HepG2 (cell line): ENCODE measurements at regions not wholly inside any gene's neighbourhood (a gene's known extent, or its start where the extent isn't known, plus 50 kb on each side); places are given as distances from the start of the nearest gene placed in this dataset.

Experiments used
- ATAC-seq: fragments of 200-7000 bp; cut with Tn5 transposase; 3 replicates; pipeline ENCODE4 v1.9.1; 2020; ENCODE audit warnings: mild to moderate bottlenecking, moderate library complexity
- BruUV-seq: library from RNA; stranded (reverse); fragments of 400-500 nt; replicated peaks from 2 replicates; lab custom pipeline; 2021; lab: Mats Ljungman, UMichigan
- CTCF ChIA-PET: fragments of 300-600 bp; formaldehyde crosslinking; extraction: SDS; loops from one replicate; lab custom pipeline; 2021; ENCODE audit warnings: low total read pairs, inconsistent platforms, low intra/inter-chr PET ratio; lab: Yijun Ruan, JAX
- POLR2A ChIA-PET: fragments of 350-600 bp; sonication (Branson Sonifier 250); formaldehyde crosslinking; loops from one replicate; lab custom pipeline; 2020; ENCODE audit warnings: antibody characterized with exemption, inconsistent platforms; lab: Yijun Ruan, JAX
- DNase-seq: peaks from one replicate; pipeline ENCODE4 v3.0.0-alpha.2; 2015; ENCODE audit warnings: low spot score
- FAIRE-seq: peaks from 3 replicates; lab custom pipeline; 2011; peaks lifted over from hg19 to GRCh38; lab: Jason Lieb, UNC
- H2AFZ ChIP-seq: one replicate; pipeline ENCODE4 v1.6.1; 2011; ENCODE audit warnings: low read length, inconsistent platforms
- H3K27ac ChIP-seq: fragments of 300-600 bp; 3 replicates; pipeline ENCODE4 v1.8.0; 2011; ENCODE audit warnings: mixed run types, mild to moderate bottlenecking, mixed read lengths, low read length, inconsistent platforms; ENCODE audit not compliant: insufficient read depth; ENCODE audit errors: extremely low read length
- H3K27me3 ChIP-seq, 2 experiments: fragments of 200-600 bp in 1 of 2; 2 replicates in 1 of 2; 3 replicates in 1 of 2; pipeline versions ENCODE4 v1.6.0 to v1.8.0; 2011; ENCODE audit warnings: low read length in 2 of 2, mild to moderate bottlenecking in 2 of 2, moderate library complexity in 2 of 2, inconsistent platforms in 1 of 2; ENCODE audit not compliant: insufficient read depth in 2 of 2, control insufficient read depth in 1 of 2
- H3K36me3 ChIP-seq, 2 experiments: fragments of 200-600 bp in 1 of 2; replicated peaks in 1 of 2; 2 replicates in 1 of 2; 3 replicates in 1 of 2; pipeline versions ENCODE4 v1.5.1 to v1.8.0; 2011; ENCODE audit warnings: low read length in 2 of 2, inconsistent platforms in 1 of 2; ENCODE audit not compliant: insufficient read depth in 2 of 2, control insufficient read depth in 1 of 2
- H3K4me1 ChIP-seq: 2 replicates; pipeline ENCODE4 v1.5.1; 2012; ENCODE audit warnings: low read length, inconsistent platforms; ENCODE audit not compliant: insufficient read depth
- H3K4me2 ChIP-seq: 2 replicates; pipeline ENCODE4 v1.6.0; 2011; ENCODE audit warnings: low read depth, low read length, inconsistent platforms
- H3K4me3 ChIP-seq, 3 experiments: fragments of 200-600 bp in 1 of 3; sonication (generic), shearing (Covaris generic) in 1 of 3; replicated peaks in 1 of 3; 2 replicates each; pipeline ENCODE4 v1.5.1; 2011 to 2016; ENCODE audit warnings: low read length in 3 of 3, inconsistent platforms in 2 of 3, low read depth in 2 of 3, mild to moderate bottlenecking in 2 of 3, control low read depth in 1 of 3, mixed read lengths in 1 of 3; ENCODE audit not compliant: insufficient read depth in 1 of 3
- H3K79me2 ChIP-seq: one replicate; pipeline ENCODE4 v1.6.1; 2011; ENCODE audit warnings: low read length, inconsistent platforms; ENCODE audit not compliant: insufficient read depth
- H3K9ac ChIP-seq: 2 replicates; pipeline ENCODE4 v1.6.0; 2011; ENCODE audit warnings: mild to moderate bottlenecking, low read depth, low read length, inconsistent platforms; ENCODE audit not compliant: insufficient read depth
- H3K9me3 ChIP-seq: 2 replicates; pipeline ENCODE4 v1.5.1; 2012; ENCODE audit warnings: mild to moderate bottlenecking, low read length
- H4K20me1 ChIP-seq: 2 replicates; pipeline ENCODE4 v1.6.0; 2011; ENCODE audit warnings: inconsistent platforms, mild to moderate bottlenecking, low read length, moderate library complexity; ENCODE audit not compliant: insufficient read depth
- CENPX ChIP-seq: sonication (generic); formaldehyde crosslinking; IDR thresholded peaks from 2 replicates; pipeline ENCODE4 v1.9.0; 2021; ENCODE audit warnings: mild to moderate bottlenecking, missing genetic modification reagents, moderate library complexity
- IRF1 ChIP-seq: sonication (generic); formaldehyde crosslinking; IDR thresholded peaks from 2 replicates; pipeline ENCODE4 v1.4.0; 2020; ENCODE audit warnings: low read depth, mild to moderate bottlenecking, missing genetic modification reagents
- MBD4 ChIP-seq: IDR thresholded peaks from 2 replicates; pipeline ENCODE4 v1.6.1; 2012; ENCODE audit warnings: low read length, inconsistent platforms, borderline replicate concordance
- MXI1 ChIP-seq: IDR thresholded peaks from 3 replicates; pipeline ENCODE4 v1.6.1; 2012; ENCODE audit warnings: low read depth, low read length, inconsistent platforms, borderline replicate concordance
- NR2F1 ChIP-seq, 2 experiments: fragments of 450-650 bp in 1 of 2; formaldehyde crosslinking in 1 of 2; IDR thresholded peaks; 2 replicates each; pipeline versions ENCODE4 v1.5.0 to v1.6.1; 2016 to 2020; ENCODE audit warnings: mild to moderate bottlenecking in 1 of 2, missing compliant biosample characterization in 1 of 2, missing genetic modification reagents in 1 of 2, moderate library complexity in 1 of 2
- PRDM15 ChIP-seq: sonication (generic); formaldehyde crosslinking; IDR thresholded peaks from 2 replicates; pipeline ENCODE4 v1.4.0; 2020; ENCODE audit warnings: missing genetic modification reagents
- SPEN ChIP-seq: sonication (generic); formaldehyde crosslinking; IDR thresholded peaks from 2 replicates; pipeline ENCODE4 v1.5.1; 2020; ENCODE audit warnings: low read depth, mild to moderate bottlenecking, missing genetic modification reagents
- SRF ChIP-seq: IDR thresholded peaks from 2 replicates; pipeline ENCODE4 v1.6.1; 2011; ENCODE audit warnings: mild to moderate bottlenecking, low read depth, low read length, moderate library complexity
- TCF7 ChIP-seq: sonication (generic); IDR thresholded peaks from 2 replicates; pipeline ENCODE4 v1.6.1; 2016; ENCODE audit warnings: antibody characterized with exemption, low read depth
- U2AF2 ChIP-seq: fragments of 200-400 bp; formaldehyde crosslinking; IDR thresholded peaks from 2 replicates; pipeline ENCODE4 v1.6.1; 2017; ENCODE audit warnings: low read depth, mild to moderate bottlenecking, low read length
- ZNF101 ChIP-seq: sonication (generic); formaldehyde crosslinking; IDR thresholded peaks from 2 replicates; pipeline ENCODE4 v1.4.0; 2020; ENCODE audit warnings: mild to moderate bottlenecking, low read depth, missing genetic modification reagents, borderline replicate concordance
- ZNF33B ChIP-seq: sonication (generic); formaldehyde crosslinking; IDR thresholded peaks from 2 replicates; pipeline ENCODE4 v1.5.1; 2020; ENCODE audit warnings: mild to moderate bottlenecking, missing genetic modification reagents
- ZNF724P ChIP-seq: sonication (generic); formaldehyde crosslinking; IDR thresholded peaks from 2 replicates; pipeline ENCODE4 v1.8.0; 2022; ENCODE audit warnings: missing genetic modification reagents, borderline replicate concordance
- ZNF816 ChIP-seq: sonication (generic); formaldehyde crosslinking; IDR thresholded peaks from 2 replicates; pipeline ENCODE4 v1.8.0; 2022; ENCODE audit warnings: missing genetic modification reagents, mild to moderate bottlenecking, borderline replicate concordance
- ZNF841 ChIP-seq: sonication (generic); formaldehyde crosslinking; IDR thresholded peaks from 2 replicates; pipeline ENCODE4 v1.8.1; 2023; ENCODE audit warnings: missing genetic modification reagents, borderline replicate concordance
- WGBS: methylation state at CpG from one replicate; pipeline ENCODE4 v1.1.6; 2017; ENCODE audit warnings: low lambda C conversion rate; 5-methylcytosine and 5-hydroxymethylcytosine counted together
- in situ Hi-C: cut with HindIII; loops from 2 replicates; pipeline ENCODE4 v1.10.0; 2017; ENCODE audit warnings: low pct_unique_long_range_greater_than_20kb; ENCODE audit not compliant: extremely low pct_ligation_motif_present
- intact Hi-C: fragments of 100-400 bp; cut with micrococcal nuclease; formaldehyde crosslinking; loops from one replicate; pipeline ENCODE4 v1.10.0; 2022; ENCODE audit not compliant: unreplicated experiment
- TF ChIP-seq, protein P1 (sequence below): IDR thresholded peaks from 2 replicates; pipeline ENCODE4 v1.6.1; 2016; ENCODE audit warnings: missing biosample characterization, missing genetic modification reagents, low read depth
- TF ChIP-seq, protein P2 (sequence below): sonication (generic); formaldehyde crosslinking; IDR thresholded peaks from 2 replicates; pipeline ENCODE4 v1.4.0; 2020; ENCODE audit warnings: missing genetic modification reagents, borderline replicate concordance

DNA sequence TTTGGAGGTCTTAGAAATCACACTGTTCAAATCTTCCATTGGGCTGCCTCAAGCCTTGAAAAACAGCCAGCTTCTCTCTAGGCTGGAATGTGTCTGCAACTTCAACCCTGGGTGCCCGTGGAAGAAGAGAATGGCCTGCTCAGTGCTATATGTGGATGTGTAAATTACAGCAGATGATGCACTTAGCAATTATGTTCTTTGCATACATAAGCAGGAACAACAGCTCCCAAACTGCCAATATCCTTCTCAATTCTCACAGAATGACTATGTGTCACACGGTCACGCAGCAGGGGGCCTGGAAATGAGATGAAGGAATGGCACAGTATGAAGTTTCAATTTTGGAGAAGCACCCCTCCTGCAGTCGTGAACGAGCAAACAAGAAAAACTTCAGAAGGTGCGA lies 175.2 kb upstream of the SMARCA2 start:
- Histone ChIP-seq H3K9ac (no peak overlapping the region), H2AFZ (no peak overlapping the region), H3K27me3 (no peaks in the 10 kb centered on the region), H4K20me1 (no peaks in the 10 kb centered on the region), H3K4me1 (no peaks in the 10 kb centered on the region), H3K79me2 (no peaks in the 10 kb centered on the region), H3K4me2 (no peak overlapping the region), H3K36me3 (no peaks in the 10 kb centered on the region), H3K9me3 (no peaks in the 10 kb centered on the region), H3K27ac (no peak overlapping the region), H3K4me3 (no peak overlapping the region)
- no peak for FAIRE-seq
- ChIA-PET POLR2A (no interaction called here), CTCF (no interaction called here)
- intact Hi-C loops = loop anchor here (5.0 kb wide), 1 partner anchor 113 kb away; no protein-coding TSS in a partner anchor
- no TSS peak for BruUV-seq
- WGBS = 1% methylated on average over 6 of the region's 6 CpGs
- in situ Hi-C loops = loop anchor here (25.0 kb wide), 1 partner anchor 378 kb away; no protein-coding TSS in a partner anchor
- DNase-seq = no peak
- ATAC-seq = no peak
- no peak for TF ChIP-seq SPEN (CRISPR knock-in tag)
- no peak for TF ChIP-seq ZNF101 (CRISPR knock-in tag)
- TF ChIP-seq, protein P1, sequence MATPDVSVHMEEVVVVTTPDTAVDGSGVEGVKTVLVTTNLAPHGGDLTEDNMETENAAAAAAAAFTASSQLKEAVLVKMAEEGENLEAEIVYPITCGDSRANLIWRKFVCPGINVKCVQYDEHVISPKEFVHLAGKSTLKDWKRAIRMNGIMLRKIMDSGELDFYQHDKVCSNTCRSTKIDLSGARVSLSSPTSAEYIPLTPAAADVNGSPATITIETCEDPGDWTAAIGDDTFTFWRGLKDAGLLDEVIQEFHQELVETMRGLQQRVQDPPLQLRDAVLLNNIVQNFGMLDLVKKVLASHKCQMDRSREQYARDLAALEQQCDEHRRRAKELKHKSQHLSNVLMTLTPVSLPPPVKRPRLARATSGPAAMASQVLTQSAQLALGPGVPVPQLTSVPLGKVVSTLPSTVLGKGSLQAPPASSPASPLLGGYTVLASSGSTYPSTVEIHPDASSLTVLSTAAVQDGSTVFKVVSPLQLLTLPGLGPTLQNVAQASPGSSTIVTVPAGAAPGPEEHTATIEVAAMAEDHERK (CRISPR knock-in tag) = no peak
- no peak for TF ChIP-seq NR2F1 (CRISPR knock-in tag; IDR thresholded peaks at IDR 0.05)
- TF ChIP-seq ZNF724P (CRISPR knock-in tag) = no peak
- TF ChIP-seq, protein P2, sequence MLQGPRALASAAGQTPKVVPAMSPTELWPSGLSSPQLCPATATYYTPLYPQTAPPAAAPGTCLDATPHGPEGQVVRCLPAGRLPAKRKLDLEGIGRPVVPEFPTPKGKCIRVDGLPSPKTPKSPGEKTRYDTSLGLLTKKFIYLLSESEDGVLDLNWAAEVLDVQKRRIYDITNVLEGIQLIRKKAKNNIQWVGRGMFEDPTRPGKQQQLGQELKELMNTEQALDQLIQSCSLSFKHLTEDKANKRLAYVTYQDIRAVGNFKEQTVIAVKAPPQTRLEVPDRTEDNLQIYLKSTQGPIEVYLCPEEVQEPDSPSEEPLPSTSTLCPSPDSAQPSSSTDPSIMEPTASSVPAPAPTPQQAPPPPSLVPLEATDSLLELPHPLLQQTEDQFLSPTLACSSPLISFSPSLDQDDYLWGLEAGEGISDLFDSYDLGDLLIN (CRISPR knock-in tag) = no peak
- no peak for TF ChIP-seq ZNF33B (CRISPR knock-in tag)
- no peak for TF ChIP-seq U2AF2
- no peak for TF ChIP-seq CENPX (CRISPR knock-in tag)
- TF ChIP-seq TCF7 = no peak
- no peak for TF ChIP-seq MBD4
- TF ChIP-seq IRF1 = no peak
- no peak for TF ChIP-seq PRDM15 (CRISPR knock-in tag)
- no peak for TF ChIP-seq SRF
- no peak for TF ChIP-seq ZNF816 (CRISPR knock-in tag)
- no peak for TF ChIP-seq MXI1
- no peak for TF ChIP-seq ZNF841 (CRISPR knock-in tag)
